Breast epithelium (tissue), 3 donors: ENCODE measurements at regions not wholly inside any gene's neighbourhood (a gene's known extent, or its start where the extent isn't known, plus 50 kb on each side); places are given as distances from the start of the nearest gene placed in this dataset.

Experiments
- POLR2A ChIP-seq: fragments of 450-650 bp; IDR thresholded peaks from one replicate; pipeline ENCODE4 v1.6.1; 2016; ENCODE audit warnings: antibody characterized with exemption, mild to moderate bottlenecking, moderate library complexity
- POLR2AphosphoS5 ChIP-seq, 3 donors: sonication (generic); formaldehyde crosslinking; IDR thresholded peaks; one replicate each; pipeline ENCODE4 v1.6.1; 2017; ENCODE audit warnings: antibody characterized with exemption in 3 of 3
- TF ChIP-seq, protein P1 (sequence below), 3 donors: fragments of 450-650 bp; IDR thresholded peaks; one replicate each; pipeline ENCODE4 v1.5.1; 2016 to 2017; ENCODE audit warnings: antibody characterized with exemption in 3 of 3, mild to moderate bottlenecking in 3 of 3, moderate library complexity in 3 of 3

DNA sequence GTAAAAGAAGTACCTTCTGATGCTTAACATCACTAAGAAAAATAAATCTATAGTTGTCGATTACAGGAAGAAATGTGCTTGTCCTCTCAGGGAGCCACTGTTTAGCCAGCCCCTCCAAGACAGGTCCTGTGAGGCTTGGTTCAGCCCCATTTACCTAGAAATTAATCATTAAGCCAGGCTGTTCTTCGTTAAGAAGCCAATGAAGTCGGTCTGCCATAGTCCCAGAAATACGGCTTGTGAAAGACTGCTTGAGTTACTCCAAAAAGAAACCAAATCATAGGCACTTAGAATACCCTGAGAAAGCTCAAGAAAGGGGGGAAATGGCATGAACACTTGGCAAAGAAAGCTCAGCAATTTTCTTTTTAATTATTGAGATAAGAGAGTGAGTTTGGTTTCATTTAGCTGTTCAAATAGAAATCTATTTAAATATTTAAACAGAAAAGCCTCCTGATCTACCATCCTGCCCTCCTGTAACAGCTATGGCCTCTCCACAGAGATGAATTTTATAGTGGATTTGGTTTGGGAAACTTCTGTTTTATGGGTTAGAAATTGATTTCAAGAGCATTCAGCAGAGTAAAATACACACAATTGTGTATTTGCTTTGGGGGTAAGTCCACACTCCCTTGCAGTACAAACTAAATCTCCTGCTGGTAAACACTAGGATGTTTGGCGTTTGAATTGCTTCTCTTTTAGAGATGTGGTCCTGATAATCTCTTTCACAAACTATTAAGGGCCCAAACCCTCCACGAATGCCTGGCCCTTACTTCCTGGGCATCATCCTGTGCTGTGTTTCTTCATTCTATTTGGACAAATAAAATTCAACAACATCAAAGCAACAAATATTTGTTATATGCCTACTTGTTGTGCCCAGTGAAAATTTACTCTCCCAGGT is 234.4 kb downstream of the SEC23A start:
- no peak for TF ChIP-seq POLR2A
- TF ChIP-seq, protein P1, sequence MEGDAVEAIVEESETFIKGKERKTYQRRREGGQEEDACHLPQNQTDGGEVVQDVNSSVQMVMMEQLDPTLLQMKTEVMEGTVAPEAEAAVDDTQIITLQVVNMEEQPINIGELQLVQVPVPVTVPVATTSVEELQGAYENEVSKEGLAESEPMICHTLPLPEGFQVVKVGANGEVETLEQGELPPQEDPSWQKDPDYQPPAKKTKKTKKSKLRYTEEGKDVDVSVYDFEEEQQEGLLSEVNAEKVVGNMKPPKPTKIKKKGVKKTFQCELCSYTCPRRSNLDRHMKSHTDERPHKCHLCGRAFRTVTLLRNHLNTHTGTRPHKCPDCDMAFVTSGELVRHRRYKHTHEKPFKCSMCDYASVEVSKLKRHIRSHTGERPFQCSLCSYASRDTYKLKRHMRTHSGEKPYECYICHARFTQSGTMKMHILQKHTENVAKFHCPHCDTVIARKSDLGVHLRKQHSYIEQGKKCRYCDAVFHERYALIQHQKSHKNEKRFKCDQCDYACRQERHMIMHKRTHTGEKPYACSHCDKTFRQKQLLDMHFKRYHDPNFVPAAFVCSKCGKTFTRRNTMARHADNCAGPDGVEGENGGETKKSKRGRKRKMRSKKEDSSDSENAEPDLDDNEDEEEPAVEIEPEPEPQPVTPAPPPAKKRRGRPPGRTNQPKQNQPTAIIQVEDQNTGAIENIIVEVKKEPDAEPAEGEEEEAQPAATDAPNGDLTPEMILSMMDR (IDR thresholded peaks at IDR 0.05) = no peak
- TF ChIP-seq POLR2AphosphoS5 (IDR thresholded peaks at IDR 0.05) = no peak
